SK-N-SH treated with all-trans-retinoic acid at 6 μM for 48 hours (cell line): ENCODE measurements at regions not wholly inside any gene's neighbourhood (a gene's known extent, or its start where the extent isn't known, plus 50 kb on each side); places are given as distances from the start of the nearest gene placed in this dataset.

Experiments
- PATZ1 ChIP-seq: fragments of 250-450 bp; sonication (Bioruptor Pico); IDR thresholded peaks from 2 replicates; pipeline ENCODE4 v1.8.0; 2020; ENCODE audit warnings: mild to moderate bottlenecking, moderate library complexity, borderline replicate concordance
- PPARA ChIP-seq: fragments of 250-450 bp; sonication (Bioruptor Pico); IDR thresholded peaks from 2 replicates; pipeline ENCODE4 v1.5.0; 2020; ENCODE audit warnings: mild to moderate bottlenecking, borderline replicate concordance
- RARB ChIP-seq: fragments of 250-450 bp; sonication (Bioruptor Pico); IDR thresholded peaks from 2 replicates; pipeline ENCODE4 v1.8.0; 2021; ENCODE audit warnings: mild to moderate bottlenecking, moderate library complexity
- TOX ChIP-seq: fragments of 250-450 bp; sonication (Bioruptor Pico); IDR thresholded peaks from 2 replicates; pipeline ENCODE4 v1.8.0; 2021; ENCODE audit warnings: mild to moderate bottlenecking, moderate library complexity, borderline replicate concordance
- ZFP3 ChIP-seq: fragments of 250-450 bp; sonication (Bioruptor Pico); IDR thresholded peaks from 2 replicates; pipeline ENCODE4 v1.5.0; 2020; ENCODE audit warnings: mild to moderate bottlenecking, moderate library complexity
- ZNF565 ChIP-seq: fragments of 450-650 bp; formaldehyde crosslinking; conservative IDR thresholded peaks from 2 replicates; pipeline ENCODE4 v1.5.0; 2020; ENCODE audit warnings: low read depth, mild to moderate bottlenecking, moderate library complexity
- ZNF70 ChIP-seq: fragments of 450-650 bp; formaldehyde crosslinking; IDR thresholded peaks from 2 replicates; pipeline ENCODE4 v1.5.0; 2020; ENCODE audit warnings: mild to moderate bottlenecking, moderate library complexity

GRCh38 chr9:81380504-81381359, 308.6 kb downstream of the TLE1 start:
- no peak for TF ChIP-seq ZFP3 (CRISPR knock-in tag)
- no peak for TF ChIP-seq PPARA
- no peak for TF ChIP-seq RARB (CRISPR knock-in tag)
- TF ChIP-seq ZNF565 (CRISPR knock-in tag): no peak
- TF ChIP-seq TOX: no peak
- TF ChIP-seq PATZ1: no peak
- TF ChIP-seq ZNF70: no peak
